Mammary epithelial cell (primary cell): ENCODE measurements at regions not wholly inside any gene's neighbourhood (a gene's known extent, or its start where the extent isn't known, plus 50 kb on each side); places are given as distances from the start of the nearest gene placed in this dataset.

Experiments used
- CTCF ChIP-seq, 2 donors: IDR thresholded peaks in 1 of 2; conservative IDR thresholded peaks in 1 of 2; 2 replicates each; pipeline ENCODE4 v1.5.1; 2011 to 2012; ENCODE audit warnings: inconsistent platforms in 2 of 2, low read length in 2 of 2, mild to moderate bottlenecking in 2 of 2, control low read depth in 1 of 2, low read depth in 1 of 2; ENCODE audit not compliant: insufficient read depth in 1 of 2; ENCODE audit errors: extremely low read depth in 1 of 2
- EZH2 ChIP-seq: IDR thresholded peaks from 2 replicates; pipeline ENCODE4 v1.6.1; 2012; ENCODE audit warnings: low read length, inconsistent platforms, borderline replicate concordance

GRCh38 chr5:98442448-98442847 is 331.0 kb upstream of the RGMB start:
- no peak for TF ChIP-seq CTCF (conservative IDR thresholded peaks at IDR 0.05 in 1 of 2, IDR thresholded peaks at IDR 0.05 in 1 of 2; ENCODE audit: extremely low read depth in 1 of 2, insufficient read depth in 1 of 2, low read depth in 1 of 2, low read length in 2 of 2)
- TF ChIP-seq EZH2: no peak
